Ovary (tissue), 7 donors: ENCODE measurements at regions not wholly inside any gene's neighbourhood (a gene's known extent, or its start where the extent isn't known, plus 50 kb on each side); places are given as distances from the start of the nearest gene placed in this dataset.

Source experiments
- DNase-seq, 5 donors: peaks; one replicate each; pipeline ENCODE4 v3.0.0-alpha.2; 2019 to 2020
- H3K27ac ChIP-seq, 2 donors: fragments of 200-600 bp; one replicate each; pipeline versions ENCODE4 v1.5.1 to v1.8.0; 2019 to 2022
- H3K27me3 ChIP-seq: fragments of 200-600 bp; one replicate; pipeline ENCODE4 v1.8.0; 2022
- H3K36me3 ChIP-seq: fragments of 200-600 bp; sonication (generic); one replicate; pipeline ENCODE4 v1.5.1; 2019
- H3K4me1 ChIP-seq: one replicate; pipeline ENCODE4 v1.8.1; 2013; ENCODE audit warnings: mild to moderate bottlenecking, moderate library complexity; ENCODE audit not compliant: insufficient read depth
- H3K4me3 ChIP-seq: fragments of 200-600 bp; sonication (generic); one replicate; pipeline ENCODE4 v1.5.1; 2017
- H3K9me3 ChIP-seq, 2 donors: fragments of 200-600 bp in 1 of 2; sonication (generic) in 1 of 2; one replicate each; pipeline versions ENCODE4 v1.5.1 to v1.8.1; 2013 to 2019; ENCODE audit warnings: mild to moderate bottlenecking in 1 of 2, moderate library complexity in 1 of 2
- CTCF ChIP-seq, 3 donors: fragments of 450-650 bp in 2 of 3; fragments of 200-600 bp in 1 of 3; IDR thresholded peaks; one replicate each; pipeline versions ENCODE4 v1.5.1 to v1.8.0; 2016 to 2022; ENCODE audit warnings: antibody characterized with exemption in 3 of 3, mild to moderate bottlenecking in 1 of 3
- EP300 ChIP-seq: sonication (generic); formaldehyde crosslinking; IDR thresholded peaks from one replicate; pipeline ENCODE4 v1.6.1; 2017; ENCODE audit warnings: antibody characterized with exemption
- POLR2A ChIP-seq: fragments of 450-650 bp; IDR thresholded peaks from one replicate; pipeline ENCODE4 v1.6.1; 2017; ENCODE audit warnings: antibody characterized with exemption, mild to moderate bottlenecking, moderate library complexity
- WGBS, 3 donors: extraction: QIAGEN DNeasy Blood & Tissue Kit in 1 of 3; methylation state at CpG; one replicate each; pipeline versions ENCODE4 v1.1.5 to v1.1.7; 2013 to 2017; 5-methylcytosine and 5-hydroxymethylcytosine counted together
- intact Hi-C, 4 donors: fragments of 100-400 bp; cut with DNase I; formaldehyde crosslinking; loops; one replicate each; pipeline versions ENCODE4 v1.11.0 to v1.15.1; 2022 to 2023
- donor health status: DM: no; HTN: no; CAD: no; lungs with moderate emphysema.
- donor health status: DM: no; HTN: no; CAD: no.
- donor health status: Bipolar disorder and iron deficiency.
- donor health status: DM: no; HTN: no; CAD: no.
- donor health status: DM: yes; HTN: yes; CAD: no.

GRCh38 chr10:121282264-121282663 lies 316.0 kb downstream of the FGFR2 start:
- Histone ChIP-seq H3K9me3 (no peaks in the 10 kb centered on the region), H3K27ac (no peak overlapping the region), H3K4me3 (no peak overlapping the region), H3K4me1 (peaks cover 2% of the 10 kb centered on the region), H3K27me3 (no peaks in the 10 kb centered on the region), H3K36me3 (no peaks in the 10 kb centered on the region)
- DNase-seq, result no peak
- intact Hi-C loops, result no loop called here
- WGBS, 3 donors, result 94 to 95% (median 94%) methylated on average over 3 of the region's 3 CpGs
- TF ChIP-seq EP300, result no peak
- TF ChIP-seq POLR2A, result no peak

GRCh38 chr10:121282797-121283515 lies 315.3 kb downstream of the FGFR2 start:
- 95 to 97% (median 96%) methylated on average over 11 of the region's 11 CpGs for WGBS, 3 donors
- Histone ChIP-seq H3K4me3 (no peak overlapping the region), H3K36me3 (no peaks in the 10 kb centered on the region), H3K9me3 (no peaks in the 10 kb centered on the region), H3K4me1 (peaks cover 2% of the 10 kb centered on the region), H3K27me3 (no peaks in the 10 kb centered on the region), H3K27ac (no peak overlapping the region)
- intact Hi-C loops, result no loop called here
- TF ChIP-seq CTCF (IDR thresholded peaks at IDR 0.05) (no peak), EP300 (no peak), POLR2A (no peak)
- no peak for DNase-seq

- Histone ChIP-seq H3K27me3 (no peaks in the 10 kb centered on the region), H3K9me3 (no peaks in the 10 kb centered on the region), H3K27ac (no peak overlapping the region), H3K36me3 (no peaks in the 10 kb centered on the region), H3K4me1 (peaks cover 2% of the 10 kb centered on the region), H3K4me3 (no peak overlapping the region)
- intact Hi-C loops, result no loop called here
- 12 to 24% (median 17%) methylated on average over 4 of the region's 4 CpGs for WGBS, 3 donors
- no peak for TF ChIP-seq CTCF (IDR thresholded peaks at IDR 0.05)
- TF ChIP-seq POLR2A, result no peak
- TF ChIP-seq EP300, result no peak
- DNase-seq, result no peak
Observed at GRCh38 chr10:121284936-121285335, 313.3 kb downstream of the FGFR2 start.

- TF ChIP-seq EP300 (no peak), CTCF (IDR thresholded peaks at IDR 0.05) (no peak), POLR2A (no peak)
- Histone ChIP-seq H3K27ac (no peak overlapping the region), H3K4me1 (peaks cover 2% of the 10 kb centered on the region), H3K27me3 (no peaks in the 10 kb centered on the region), H3K4me3 (no peak overlapping the region), H3K36me3 (no peaks in the 10 kb centered on the region), H3K9me3 (no peaks in the 10 kb centered on the region)
- intact Hi-C loops, result no loop called here
- 84 to 89% (median 89%) methylated on average over 5 of the region's 5 CpGs for WGBS, 3 donors
- DNase-seq, result no peak
Observed at GRCh38 chr10:121285406-121286196, 312.6 kb downstream of the FGFR2 start.

GRCh38 chr10:121288011-121288410 lies 310.2 kb downstream of the FGFR2 start:
- H3K27me3 ChIP-seq, result no peaks in the 10 kb centered on the region
- H3K4me1 ChIP-seq, result peaks cover 3% of the 10 kb centered on the region
- no peak overlapping the region for H3K4me3 ChIP-seq
- H3K27ac ChIP-seq, result no peak overlapping the region
- TF ChIP-seq POLR2A, result no peak
- TF ChIP-seq EP300, result no peak
- DNase-seq, result no peak
- intact Hi-C loops, result no loop called here
- no peaks in the 10 kb centered on the region for H3K36me3 ChIP-seq
- 67 to 82% (median 78%) methylated on average over 1 of the region's 1 CpG for WGBS, 3 donors
- no peaks in the 10 kb centered on the region for H3K9me3 ChIP-seq
